MM.1S (cell line): ENCODE measurements at regions not wholly inside any gene's neighbourhood (a gene's known extent, or its start where the extent isn't known, plus 50 kb on each side); places are given as distances from the start of the nearest gene placed in this dataset.

ENCODE experiments used
- CTCF ChIP-seq: fragments of 300-600 bp; sonication (generic); IDR thresholded peaks from 2 replicates; pipeline ENCODE4 v1.5.1; 2016; ENCODE audit warnings: antibody characterized with exemption, low read length, mixed read lengths
- EZH2 ChIP-seq: fragments of 300-600 bp; sonication (generic); optimal IDR thresholded peaks from 2 replicates; pipeline ENCODE3; 2017; ENCODE audit warnings: low read depth, mild to moderate bottlenecking, antibody characterized with exemption, low read length, mixed read lengths
- EZH2phosphoT487 ChIP-seq: fragments of 300-600 bp; sonication (generic); IDR thresholded peaks from 2 replicates; pipeline ENCODE4 v1.6.1; 2018; ENCODE audit warnings: antibody characterized with exemption, low read length

GRCh38 chr5:34501016-34501415 lies 155.1 kb upstream of the RAI14 start:
- TF ChIP-seq CTCF (no peak), EZH2 (no peak), EZH2phosphoT487 (no peak)
